ENCODE measurements at regions not wholly inside any gene's neighbourhood (a gene's known extent, or its start where the extent isn't known, plus 50 kb on each side); places are given as distances from the start of the nearest gene placed in this dataset.

- no peak for DNase-seq (ENCODE audit: low read depth in 4 of 4, low spot score in 3 of 4)
Measured at GRCh38 chr18:45168866-45169600, 446.2 kb upstream of the SLC14A2 start.

GRCh38 chr18:45169610-45170009 lies 445.7 kb upstream of the SLC14A2 start:
- DNase-seq (ENCODE audit: low read depth in 4 of 4, low spot score in 3 of 4): no peak

- DNase-seq (ENCODE audit: low read depth in 4 of 4, low spot score in 3 of 4): no peak
Measured at GRCh38 chr18:45171679-45172191, 443.5 kb upstream of the SLC14A2 start.

- DNase-seq (ENCODE audit: low read depth in 4 of 4, low spot score in 3 of 4): no peak
Measured at GRCh38 chr18:45173327-45173726, 441.9 kb upstream of the SLC14A2 start.

- DNase-seq (ENCODE audit: low read depth in 4 of 4, low spot score in 3 of 4): no peak
Measured at GRCh38 chr18:45173799-45174519, 441.3 kb upstream of the SLC14A2 start.

- DNase-seq (ENCODE audit: low read depth in 4 of 4, low spot score in 3 of 4): no peak
Measured at GRCh38 chr18:45174629-45175136, 440.6 kb upstream of the SLC14A2 start.

- DNase-seq (ENCODE audit: low read depth in 4 of 4, low spot score in 3 of 4): no peak
Measured at GRCh38 chr18:45175511-45175910, 439.8 kb upstream of the SLC14A2 start.

- no peak for DNase-seq (ENCODE audit: low read depth in 4 of 4, low spot score in 3 of 4)
Measured at GRCh38 chr18:45186832-45187231, 428.4 kb upstream of the SLC14A2 start.

GRCh38 chr18:45191795-45192194 lies 423.5 kb upstream of the SLC14A2 start:
- DNase-seq (ENCODE audit: low read depth in 4 of 4, low spot score in 3 of 4): no peak

- DNase-seq (ENCODE audit: low read depth in 4 of 4, low spot score in 3 of 4): no peak
Measured at GRCh38 chr18:45197526-45197970, 417.7 kb upstream of the SLC14A2 start.

- DNase-seq (ENCODE audit: low read depth in 4 of 4, low spot score in 3 of 4): no peak
Measured at GRCh38 chr18:45198526-45198925, 416.8 kb upstream of the SLC14A2 start.

GRCh38 chr18:45201029-45201428 lies 414.2 kb upstream of the SLC14A2 start:
- no peak for DNase-seq (ENCODE audit: low read depth in 4 of 4, low spot score in 3 of 4)

GRCh38 chr18:45201489-45201888 lies 413.8 kb upstream of the SLC14A2 start:
- no peak for DNase-seq (ENCODE audit: low read depth in 4 of 4, low spot score in 3 of 4)

GRCh38 chr18:45202061-45202460 lies 413.2 kb upstream of the SLC14A2 start:
- no peak for DNase-seq (ENCODE audit: low read depth in 4 of 4, low spot score in 3 of 4)

- no peak for DNase-seq (ENCODE audit: low read depth in 4 of 4, low spot score in 3 of 4)
Measured at GRCh38 chr18:45203677-45204076, 411.6 kb upstream of the SLC14A2 start.

- DNase-seq (ENCODE audit: low read depth in 4 of 4, low spot score in 3 of 4): no peak
Measured at GRCh38 chr18:45207328-45207727, 407.9 kb upstream of the SLC14A2 start.

GRCh38 chr18:45208164-45208563 lies 407.1 kb upstream of the SLC14A2 start:
- DNase-seq (ENCODE audit: low read depth in 4 of 4, low spot score in 3 of 4): no peak

- DNase-seq (ENCODE audit: low read depth in 4 of 4, low spot score in 3 of 4): peak; percentile 49 to 64 (median 52)
Measured at GRCh38 chr18:45212181-45213039, 402.9 kb upstream of the SLC14A2 start.

- no peak for DNase-seq (ENCODE audit: low read depth in 4 of 4, low spot score in 3 of 4)
Measured at GRCh38 chr18:45213040-45213333, 402.3 kb upstream of the SLC14A2 start.

GRCh38 chr18:45218436-45218835 lies 396.8 kb upstream of the SLC14A2 start:
- DNase-seq (ENCODE audit: low read depth in 4 of 4, low spot score in 3 of 4): no peak

GRCh38 chr18:45221363-45221762 lies 393.9 kb upstream of the SLC14A2 start:
- no peak for DNase-seq (ENCODE audit: low read depth in 4 of 4, low spot score in 3 of 4)

Measured in right renal pelvis (tissue), 4 donors.